Astrocyte of the spinal cord (primary cell): ENCODE measurements at regions not wholly inside any gene's neighbourhood (a gene's known extent, or its start where the extent isn't known, plus 50 kb on each side); places are given as distances from the start of the nearest gene placed in this dataset.

Source experiments
- DNase-seq: peaks from one replicate; pipeline ENCODE4 v3.0.0; 2011; ENCODE audit warnings: low read depth, low spot score
- H3K4me3 ChIP-seq: 2 replicates; pipeline ENCODE4 v1.5.1; 2011; ENCODE audit warnings: low read depth, mild to moderate bottlenecking, low read length, moderate library complexity
- in situ Hi-C: cut with HindIII; loops from 2 replicates; pipeline ENCODE4 v1.10.0; 2017; ENCODE audit warnings: low sequenced_read_pairs
- TF ChIP-seq, protein P1 (sequence below): IDR thresholded peaks from 2 replicates; pipeline ENCODE4 v1.5.1; 2012; ENCODE audit warnings: low read depth, mild to moderate bottlenecking, low read length, inconsistent platforms

DNA sequence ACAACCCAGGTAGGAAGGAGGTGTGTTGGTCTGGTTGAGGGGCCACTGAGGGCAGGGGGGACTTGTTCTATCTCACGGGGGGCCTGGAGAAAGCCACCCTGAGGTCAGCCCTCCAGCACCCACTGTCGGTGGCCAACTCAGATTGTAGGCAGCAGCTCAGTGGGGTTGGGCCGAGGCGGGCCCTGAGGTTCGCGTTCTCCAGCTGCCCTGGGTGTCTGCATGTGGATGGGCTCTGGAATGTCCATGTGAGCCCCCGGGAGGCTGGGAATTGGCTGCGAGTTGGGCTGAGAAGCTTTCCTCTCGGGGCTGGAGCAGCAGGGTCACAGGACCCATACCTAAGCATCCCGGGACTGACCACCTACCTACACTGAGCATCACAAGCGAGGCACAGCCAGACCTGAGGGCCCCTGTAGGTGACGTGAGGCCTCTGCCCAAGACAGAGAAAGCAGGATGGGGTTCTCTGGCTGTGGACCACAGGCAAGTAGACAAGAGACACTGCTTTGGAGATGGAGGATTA lies 70.3 kb upstream of the HAAO start:
- H3K4me3 ChIP-seq, result no peak overlapping the region
- in situ Hi-C loops, result no loop called here
- TF ChIP-seq, protein P1, sequence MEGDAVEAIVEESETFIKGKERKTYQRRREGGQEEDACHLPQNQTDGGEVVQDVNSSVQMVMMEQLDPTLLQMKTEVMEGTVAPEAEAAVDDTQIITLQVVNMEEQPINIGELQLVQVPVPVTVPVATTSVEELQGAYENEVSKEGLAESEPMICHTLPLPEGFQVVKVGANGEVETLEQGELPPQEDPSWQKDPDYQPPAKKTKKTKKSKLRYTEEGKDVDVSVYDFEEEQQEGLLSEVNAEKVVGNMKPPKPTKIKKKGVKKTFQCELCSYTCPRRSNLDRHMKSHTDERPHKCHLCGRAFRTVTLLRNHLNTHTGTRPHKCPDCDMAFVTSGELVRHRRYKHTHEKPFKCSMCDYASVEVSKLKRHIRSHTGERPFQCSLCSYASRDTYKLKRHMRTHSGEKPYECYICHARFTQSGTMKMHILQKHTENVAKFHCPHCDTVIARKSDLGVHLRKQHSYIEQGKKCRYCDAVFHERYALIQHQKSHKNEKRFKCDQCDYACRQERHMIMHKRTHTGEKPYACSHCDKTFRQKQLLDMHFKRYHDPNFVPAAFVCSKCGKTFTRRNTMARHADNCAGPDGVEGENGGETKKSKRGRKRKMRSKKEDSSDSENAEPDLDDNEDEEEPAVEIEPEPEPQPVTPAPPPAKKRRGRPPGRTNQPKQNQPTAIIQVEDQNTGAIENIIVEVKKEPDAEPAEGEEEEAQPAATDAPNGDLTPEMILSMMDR, result no peak
- DNase-seq, result no peak

DNA sequence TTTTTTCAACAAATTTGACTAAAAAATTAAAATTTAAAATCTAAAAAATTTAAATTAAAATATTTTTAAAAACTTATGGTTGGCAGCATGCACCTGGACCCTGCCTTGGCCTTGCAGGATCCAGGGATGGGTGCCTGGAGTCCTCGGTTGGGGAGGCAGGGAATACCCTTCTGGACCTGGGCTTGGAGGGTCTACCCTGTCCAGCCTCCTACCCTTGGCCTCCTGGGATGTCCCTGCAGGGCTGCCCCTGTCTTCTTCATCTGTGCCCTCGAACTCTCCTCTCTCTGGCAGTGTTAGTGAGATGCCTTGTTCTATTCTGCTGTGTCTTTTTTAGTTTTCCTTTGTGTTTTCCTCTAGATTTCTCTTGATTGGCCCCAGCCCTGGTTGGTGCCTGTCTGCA lies 68.9 kb upstream of the HAAO start:
- in situ Hi-C loops, result no loop called here
- no peak overlapping the region for H3K4me3 ChIP-seq
- DNase-seq, result no peak
- TF ChIP-seq, protein P1, result no peak

DNA sequence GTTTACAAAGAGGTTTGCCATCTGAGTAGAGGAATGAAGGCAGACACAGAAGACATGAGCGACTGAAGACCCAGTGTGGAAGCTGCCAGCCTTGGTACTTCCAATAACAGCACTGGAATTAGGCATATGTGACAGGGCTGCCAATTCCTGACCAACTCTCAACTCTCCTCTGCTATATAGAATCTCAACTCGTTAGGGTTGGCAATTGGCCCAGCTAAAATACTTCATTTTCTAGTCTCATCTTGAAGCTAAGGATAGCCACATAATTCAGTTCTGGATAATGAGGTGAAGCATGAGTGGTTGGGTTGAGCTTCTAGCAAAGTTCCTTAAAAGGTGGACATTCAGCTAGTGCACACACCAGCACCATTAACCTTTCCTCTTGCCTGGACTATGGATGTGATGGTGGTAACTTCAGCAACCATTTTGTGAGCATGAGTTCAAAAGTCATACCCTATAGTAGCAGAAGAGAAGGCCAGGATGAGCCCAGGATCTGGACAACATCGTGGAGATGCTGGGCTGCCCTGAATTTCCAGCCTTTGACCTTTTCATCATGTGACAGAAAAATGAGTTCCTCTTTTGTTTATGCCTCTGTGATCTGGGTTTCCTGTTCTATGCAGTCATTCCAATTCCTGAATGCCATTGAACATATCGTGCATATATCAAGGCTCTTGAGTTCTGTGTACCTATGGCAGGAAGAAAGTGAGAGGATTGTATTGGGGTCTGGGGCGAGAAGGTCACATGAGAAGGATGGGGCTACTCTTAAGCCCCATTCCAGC lies 68.1 kb upstream of the HAAO start:
- DNase-seq, result no peak
- H3K4me3 ChIP-seq, result no peak overlapping the region
- in situ Hi-C loops, result no loop called here
- TF ChIP-seq, protein P1, result no peak

DNA sequence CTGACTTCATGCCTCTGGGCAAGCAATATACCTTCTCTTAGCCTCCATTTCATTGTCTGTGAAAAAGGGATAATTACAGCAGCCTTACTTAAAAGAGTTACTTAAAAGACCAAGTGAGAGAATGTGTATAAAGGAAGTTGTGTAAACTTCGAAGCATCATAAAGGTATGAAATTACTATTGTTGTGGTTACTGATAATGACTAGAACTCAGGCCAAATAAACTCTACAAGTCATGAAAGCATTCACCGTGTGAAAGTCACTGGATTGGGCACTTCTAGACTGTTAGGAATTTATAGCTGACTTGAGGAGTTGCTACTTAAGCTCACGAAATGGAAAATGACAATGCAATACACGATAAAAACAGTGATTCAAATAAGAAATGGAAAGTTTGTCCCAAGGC lies 67.4 kb upstream of the HAAO start:
- peak; percentile 19 for DNase-seq
- TF ChIP-seq, protein P1, result no peak
- no peak overlapping the region for H3K4me3 ChIP-seq
- in situ Hi-C loops, result no loop called here

DNA sequence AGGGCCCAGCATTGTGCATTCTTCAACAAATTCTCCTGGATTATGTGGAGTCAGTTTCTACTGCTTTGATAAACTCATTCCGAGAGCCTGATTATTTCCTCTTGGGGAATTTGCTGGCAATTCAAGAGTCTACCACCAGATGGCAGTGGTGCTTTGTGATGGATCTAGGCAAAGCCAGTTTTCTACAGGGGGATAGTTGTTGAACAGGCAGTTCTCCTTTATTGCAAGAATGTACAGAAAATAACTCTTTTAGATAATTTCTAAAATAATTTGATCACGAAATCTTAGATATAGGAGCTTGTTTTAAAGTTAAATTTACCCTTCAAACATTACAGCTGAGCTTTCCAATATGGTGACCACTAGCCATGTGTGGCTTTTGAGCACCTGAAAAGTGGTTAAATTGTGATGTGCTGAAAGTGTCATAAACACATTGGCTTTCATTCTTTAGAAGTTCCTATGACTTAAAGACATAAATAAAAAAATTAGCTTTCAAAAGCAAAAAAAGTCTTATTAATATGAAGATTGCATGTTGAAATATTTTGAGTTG lies 66.7 kb upstream of the HAAO start:
- DNase-seq, result peak; percentile 84
- no peak overlapping the region for H3K4me3 ChIP-seq
- TF ChIP-seq, protein P1, result peak; percentile 88
- in situ Hi-C loops, result no loop called here

DNA sequence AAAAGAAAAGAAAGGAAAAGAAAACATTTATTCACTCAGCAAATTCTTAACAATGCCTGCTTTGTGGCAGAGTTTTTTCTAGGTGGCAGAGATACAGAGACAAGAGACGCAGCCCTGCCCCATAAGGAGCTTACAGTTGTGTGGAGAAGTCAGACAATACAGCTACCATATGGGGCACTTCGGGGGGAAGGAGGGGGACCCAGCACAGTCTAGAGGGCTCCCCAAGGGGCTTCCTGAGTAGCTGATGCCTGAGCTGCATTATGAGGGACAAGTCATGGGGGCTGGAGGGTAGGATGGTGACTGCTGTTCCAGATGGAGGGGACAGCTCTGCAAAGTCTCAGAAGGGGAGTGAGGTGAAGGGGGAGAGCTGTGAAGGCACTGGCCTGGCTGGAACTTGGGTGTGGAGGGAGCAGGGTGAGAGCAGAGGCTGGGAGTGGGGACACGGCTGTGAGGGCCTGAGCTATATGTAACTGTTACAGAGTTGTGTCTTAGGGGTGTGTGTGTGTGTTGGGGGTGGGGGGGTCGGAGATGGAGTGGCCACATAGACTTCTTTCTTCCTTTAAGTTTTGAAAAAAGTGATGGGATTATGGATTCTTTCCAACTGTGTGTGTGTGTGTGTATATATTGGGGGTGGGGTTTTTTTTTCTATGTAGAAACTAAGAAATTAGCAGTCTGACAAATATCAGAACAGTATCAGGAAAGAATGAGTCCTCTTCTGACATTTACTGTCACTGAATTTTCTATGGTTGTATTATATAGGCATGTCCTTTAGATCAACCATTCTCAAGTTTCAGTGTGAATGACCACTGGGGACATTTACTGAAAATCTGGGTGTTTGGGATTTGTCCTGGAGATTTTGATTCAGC lies 66.0 kb upstream of the HAAO start:
- no peak overlapping the region for H3K4me3 ChIP-seq
- in situ Hi-C loops, result no loop called here
- DNase-seq, result no peak
- TF ChIP-seq, protein P1, result no peak
